ENCODE measurements at regions not wholly inside any gene's neighbourhood (a gene's known extent, or its start where the extent isn't known, plus 50 kb on each side); places are given as distances from the start of the nearest gene placed in this dataset.

DNA sequence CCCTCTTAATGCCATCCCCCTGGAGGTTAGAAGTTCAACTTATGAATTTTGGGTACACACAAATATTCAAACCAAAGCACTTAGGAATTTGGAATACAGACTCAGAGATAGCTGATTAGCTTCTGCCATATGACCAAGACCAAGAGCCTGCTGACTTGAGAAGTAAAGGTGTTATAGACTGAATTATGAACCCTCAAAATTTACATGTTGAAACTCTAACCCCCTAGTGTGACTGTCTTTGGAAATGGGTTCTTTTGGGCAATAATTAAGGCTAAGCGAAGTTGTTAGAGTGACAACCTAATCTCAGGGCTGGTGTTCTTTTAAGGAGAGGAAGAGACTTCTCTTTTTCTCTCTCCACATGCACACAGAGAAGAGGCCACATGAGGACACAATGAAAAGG lies 151.2 kb downstream of the COX18 start:
- Mint-ChIP-seq H3K4me3 (no peak overlapping the region), H3K36me3 (ENCODE audit: low read depth) (no peaks in the 10 kb centered on the region), H3K9me3 (no peaks in the 10 kb centered on the region; the same call in 1 of the 2 replicates), H3K27ac (no peak overlapping the region), H3K27me3 (ENCODE audit: insufficient read depth) (no peaks in the 10 kb centered on the region; the same call in none of the 2 replicates), H3K4me1 (ENCODE audit: low read depth) (no peaks in the 10 kb centered on the region)
- no peak for DNase-seq
- TF ChIP-seq, protein P1, sequence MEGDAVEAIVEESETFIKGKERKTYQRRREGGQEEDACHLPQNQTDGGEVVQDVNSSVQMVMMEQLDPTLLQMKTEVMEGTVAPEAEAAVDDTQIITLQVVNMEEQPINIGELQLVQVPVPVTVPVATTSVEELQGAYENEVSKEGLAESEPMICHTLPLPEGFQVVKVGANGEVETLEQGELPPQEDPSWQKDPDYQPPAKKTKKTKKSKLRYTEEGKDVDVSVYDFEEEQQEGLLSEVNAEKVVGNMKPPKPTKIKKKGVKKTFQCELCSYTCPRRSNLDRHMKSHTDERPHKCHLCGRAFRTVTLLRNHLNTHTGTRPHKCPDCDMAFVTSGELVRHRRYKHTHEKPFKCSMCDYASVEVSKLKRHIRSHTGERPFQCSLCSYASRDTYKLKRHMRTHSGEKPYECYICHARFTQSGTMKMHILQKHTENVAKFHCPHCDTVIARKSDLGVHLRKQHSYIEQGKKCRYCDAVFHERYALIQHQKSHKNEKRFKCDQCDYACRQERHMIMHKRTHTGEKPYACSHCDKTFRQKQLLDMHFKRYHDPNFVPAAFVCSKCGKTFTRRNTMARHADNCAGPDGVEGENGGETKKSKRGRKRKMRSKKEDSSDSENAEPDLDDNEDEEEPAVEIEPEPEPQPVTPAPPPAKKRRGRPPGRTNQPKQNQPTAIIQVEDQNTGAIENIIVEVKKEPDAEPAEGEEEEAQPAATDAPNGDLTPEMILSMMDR (IDR thresholded peaks at IDR 0.05) = no peak

DNA sequence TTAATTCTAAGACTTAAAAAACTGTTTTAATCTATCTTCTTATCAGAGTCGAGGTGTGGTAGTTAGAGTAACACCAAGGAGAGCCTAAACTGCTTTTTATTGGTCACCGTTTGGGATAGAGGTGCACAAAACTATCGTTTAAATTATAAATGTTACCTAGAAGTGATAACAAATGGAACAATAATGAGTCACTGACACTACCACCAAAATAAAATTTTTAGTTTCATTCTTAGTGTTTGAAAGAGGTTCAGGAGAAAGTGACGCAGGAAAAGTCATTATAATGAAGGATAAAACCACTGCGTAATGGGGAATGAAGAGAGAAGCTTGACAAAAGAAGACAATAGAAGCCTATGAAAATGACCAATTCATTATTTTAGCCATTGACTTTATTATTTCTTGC lies 158.2 kb downstream of the COX18 start:
- no peak overlapping the region for H3K27ac Mint-ChIP-seq

GRCh38 chr4:72909461-72909860 lies 160.1 kb downstream of the COX18 start:
- no peak for DNase-seq
- Mint-ChIP-seq H3K4me1 (ENCODE audit: low read depth) (no peaks in the 10 kb centered on the region), H3K27me3 (ENCODE audit: insufficient read depth) (peaks cover 5% of the 10 kb centered on the region), H3K36me3 (ENCODE audit: low read depth) (no peaks in the 10 kb centered on the region), H3K4me3 (no peak overlapping the region), H3K9me3 (no peaks in the 10 kb centered on the region; the same call in 1 of the 2 replicates), H3K27ac (no peak overlapping the region)
- TF ChIP-seq, protein P1 (IDR thresholded peaks at IDR 0.05) = peak; percentile 58; the same call in 1 of the 2 replicates

More for the DNA sequence above, 158.2 kb downstream of the COX18 start:
- H3K27me3 Mint-ChIP-seq (ENCODE audit: insufficient read depth) = peaks cover 5% of the 10 kb centered on the region
- H3K4me1 Mint-ChIP-seq (ENCODE audit: low read depth) = no peaks in the 10 kb centered on the region
- TF ChIP-seq, protein P1 (IDR thresholded peaks at IDR 0.05) = no peak
- no peaks in the 10 kb centered on the region; the same call in 1 of the 2 replicates for H3K9me3 Mint-ChIP-seq
- H3K4me3 Mint-ChIP-seq = no peak overlapping the region
- no peak for DNase-seq
- no peaks in the 10 kb centered on the region for H3K36me3 Mint-ChIP-seq (ENCODE audit: low read depth)

DNA sequence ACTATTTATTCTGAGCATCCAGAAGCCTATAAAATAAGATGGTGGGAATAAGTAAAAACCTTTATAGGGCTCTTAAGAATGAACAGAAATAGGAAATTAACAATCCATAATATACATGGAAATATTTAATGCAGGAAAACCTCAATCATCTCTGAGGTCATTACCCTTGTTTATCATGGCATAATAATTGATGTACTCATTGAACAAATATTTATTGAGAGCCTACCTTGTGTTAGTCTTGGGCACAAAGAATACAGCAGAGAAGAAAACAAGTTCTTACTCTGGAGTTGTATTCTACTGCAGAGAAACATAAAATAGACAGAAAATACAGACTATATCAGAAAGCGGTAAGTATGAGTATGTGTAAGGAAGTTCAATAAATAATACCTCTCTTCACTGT lies 167.2 kb downstream of the COX18 start:
- peaks cover under 1% of the 10 kb centered on the region; the same call in 1 of the 2 replicates for H3K27me3 Mint-ChIP-seq (ENCODE audit: insufficient read depth)
- H3K36me3 Mint-ChIP-seq (ENCODE audit: low read depth) = peaks cover under 1% of the 10 kb centered on the region; the same call in 1 of the 2 replicates

GRCh38 chr4:72901553-72901952 lies 168.0 kb downstream of the COX18 start:
- TF ChIP-seq, protein P1 (IDR thresholded peaks at IDR 0.05) = no peak
- Mint-ChIP-seq H3K9me3 (no peaks in the 10 kb centered on the region), H3K27me3 (ENCODE audit: insufficient read depth) (peaks cover 3% of the 10 kb centered on the region; the same call in 1 of the 2 replicates), H3K36me3 (ENCODE audit: low read depth) (peaks cover 4% of the 10 kb centered on the region; the same call in 1 of the 2 replicates), H3K4me1 (ENCODE audit: low read depth) (peaks cover 41% of the 10 kb centered on the region), H3K27ac (no peak overlapping the region), H3K4me3 (no peak overlapping the region)
- DNase-seq = no peak

More for the DNA sequence above, 167.2 kb downstream of the COX18 start:
- H3K9me3 Mint-ChIP-seq = no peaks in the 10 kb centered on the region
- H3K27ac Mint-ChIP-seq = no peak overlapping the region
- H3K4me3 Mint-ChIP-seq = no peak overlapping the region
- TF ChIP-seq, protein P1 (IDR thresholded peaks at IDR 0.05) = no peak
- H3K4me1 Mint-ChIP-seq (ENCODE audit: low read depth) = peaks cover 33% of the 10 kb centered on the region
- DNase-seq = no peak

Measured in HFFc6 (cell line).